K562 (cell line): ENCODE measurements at regions not wholly inside any gene's neighbourhood (a gene's known extent, or its start where the extent isn't known, plus 50 kb on each side); places are given as distances from the start of the nearest gene placed in this dataset. TPM values are rescaled to one million over a fixed set of nuclear protein-coding genes. Genes with fewer than 3 reads are reported as not detected.

ENCODE experiments used
- ATF1 ChIP-seq, 2 experiments: fragments of 450-650 bp in 1 of 2; IDR thresholded peaks; 2 replicates each; pipeline ENCODE4 v1.6.1; 2016; ENCODE audit warnings: missing compliant biosample characterization in 1 of 2, missing genetic modification characterization in 1 of 2
- BHLHE40 ChIP-seq: IDR thresholded peaks from 2 replicates; pipeline ENCODE4 v1.6.1; 2011; ENCODE audit warnings: low read length, improper control_type of control experiment
- GTF3C2 ChIP-seq: IDR thresholded peaks from 3 replicates; pipeline ENCODE4 v1.6.1; 2011; ENCODE audit warnings: borderline replicate concordance, mild to moderate bottlenecking, moderate library complexity; ENCODE audit not compliant: insufficient read length; ENCODE audit errors: extremely low read depth
- NKRF ChIP-seq: fragments of 450-650 bp; IDR thresholded peaks from 2 replicates; pipeline ENCODE4 v1.6.1; 2016; ENCODE audit warnings: borderline replicate concordance
- PCBP1 ChIP-seq: fragments of 200-400 bp; formaldehyde crosslinking; IDR thresholded peaks from 2 replicates; pipeline ENCODE4 v1.6.1; 2018; ENCODE audit warnings: mild to moderate bottlenecking, low read depth, low read length; ENCODE audit not compliant: poor library complexity, severe bottlenecking
- SRSF9 ChIP-seq: fragments of 200-400 bp; formaldehyde crosslinking; IDR thresholded peaks from 2 replicates; pipeline ENCODE4 v1.6.1; 2017; ENCODE audit warnings: low read depth, low read length, borderline replicate concordance
- ZNF766 ChIP-seq: fragments of 200-800 bp; sonication (Bioruptor generic); conservative IDR thresholded peaks from 2 replicates; pipeline ENCODE4 v1.6.1; 2016; ENCODE audit warnings: missing genetic modification characterization, missing compliant biosample characterization
- small RNA-seq: library from RNA; depleted of rRNA; stranded (forward); fragments of <200 nt; gene quantifications from one replicate; pipeline ENCODE3, GENCODE V24; 2014
- TF ChIP-seq, protein P1 (sequence below): sonication (generic); formaldehyde crosslinking; IDR thresholded peaks from 2 replicates; pipeline ENCODE4 v1.8.1; 2023; ENCODE audit warnings: mild to moderate bottlenecking, missing genetic modification reagents, moderate library complexity

GRCh38 chr7:98795741-98796493, 73.9 kb downstream of the TMEM130 start (continued):
- TF ChIP-seq GTF3C2 (no peak), PCBP1 (no peak), BHLHE40 (no peak), SRSF9 (no peak), ZNF766 (CRISPR knock-in tag) (no peak), NKRF (no peak), ATF1 (CRISPR knock-in tag; IDR thresholded peaks at IDR 0.05) (no peak), ATF1 (tag; IDR thresholded peaks at IDR 0.05) (no peak)
- TF ChIP-seq, protein P1, sequence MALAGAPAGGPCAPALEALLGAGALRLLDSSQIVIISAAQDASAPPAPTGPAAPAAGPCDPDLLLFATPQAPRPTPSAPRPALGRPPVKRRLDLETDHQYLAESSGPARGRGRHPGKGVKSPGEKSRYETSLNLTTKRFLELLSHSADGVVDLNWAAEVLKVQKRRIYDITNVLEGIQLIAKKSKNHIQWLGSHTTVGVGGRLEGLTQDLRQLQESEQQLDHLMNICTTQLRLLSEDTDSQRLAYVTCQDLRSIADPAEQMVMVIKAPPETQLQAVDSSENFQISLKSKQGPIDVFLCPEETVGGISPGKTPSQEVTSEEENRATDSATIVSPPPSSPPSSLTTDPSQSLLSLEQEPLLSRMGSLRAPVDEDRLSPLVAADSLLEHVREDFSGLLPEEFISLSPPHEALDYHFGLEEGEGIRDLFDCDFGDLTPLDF (CRISPR knock-in tag): no peak

Small RNA genes lying in the stretch of these regions (small RNA-seq; reads per million reads assigned to genes)
- gene RNU6-393P: not detected
